ENCODE measurements at regions not wholly inside any gene's neighbourhood (a gene's known extent, or its start where the extent isn't known, plus 50 kb on each side); places are given as distances from the start of the nearest gene placed in this dataset.

GRCh38 chrX:25076941-25077500 lies 61.3 kb upstream of the ARX start:
- DNase-seq (ENCODE audit: low read depth in 2 of 2): no peak
- H3K4me3 ChIP-seq (replicated peaks in 1 of 2; ENCODE audit: low read depth in 2 of 2, low read length in 2 of 2): no peak overlapping the region
- TF ChIP-seq, protein P1, sequence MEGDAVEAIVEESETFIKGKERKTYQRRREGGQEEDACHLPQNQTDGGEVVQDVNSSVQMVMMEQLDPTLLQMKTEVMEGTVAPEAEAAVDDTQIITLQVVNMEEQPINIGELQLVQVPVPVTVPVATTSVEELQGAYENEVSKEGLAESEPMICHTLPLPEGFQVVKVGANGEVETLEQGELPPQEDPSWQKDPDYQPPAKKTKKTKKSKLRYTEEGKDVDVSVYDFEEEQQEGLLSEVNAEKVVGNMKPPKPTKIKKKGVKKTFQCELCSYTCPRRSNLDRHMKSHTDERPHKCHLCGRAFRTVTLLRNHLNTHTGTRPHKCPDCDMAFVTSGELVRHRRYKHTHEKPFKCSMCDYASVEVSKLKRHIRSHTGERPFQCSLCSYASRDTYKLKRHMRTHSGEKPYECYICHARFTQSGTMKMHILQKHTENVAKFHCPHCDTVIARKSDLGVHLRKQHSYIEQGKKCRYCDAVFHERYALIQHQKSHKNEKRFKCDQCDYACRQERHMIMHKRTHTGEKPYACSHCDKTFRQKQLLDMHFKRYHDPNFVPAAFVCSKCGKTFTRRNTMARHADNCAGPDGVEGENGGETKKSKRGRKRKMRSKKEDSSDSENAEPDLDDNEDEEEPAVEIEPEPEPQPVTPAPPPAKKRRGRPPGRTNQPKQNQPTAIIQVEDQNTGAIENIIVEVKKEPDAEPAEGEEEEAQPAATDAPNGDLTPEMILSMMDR (IDR thresholded peaks at IDR 0.05; ENCODE audit: low read depth, low read length): no peak

DNA sequence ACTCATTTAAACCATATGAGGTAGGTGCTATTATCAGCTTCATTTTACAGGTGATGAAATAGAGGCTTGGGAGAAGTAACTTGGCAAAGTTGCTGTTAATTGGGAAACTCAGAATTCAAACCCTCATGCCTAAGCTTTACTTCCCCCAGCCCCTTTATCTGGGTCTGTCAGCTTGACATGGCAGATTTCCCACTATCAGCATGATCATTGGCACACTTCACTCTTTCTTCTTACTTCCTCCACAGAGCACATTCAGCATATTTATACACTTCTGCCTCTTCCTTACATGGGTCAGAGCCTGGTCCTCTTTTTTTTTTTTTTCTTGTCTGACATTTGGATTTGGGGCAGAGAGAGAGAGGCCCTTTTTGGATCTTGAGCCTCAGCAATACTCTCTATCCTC lies 56.5 kb upstream of the ARX start:
- H3K4me3 ChIP-seq (replicated peaks in 1 of 2; ENCODE audit: low read depth in 2 of 2, low read length in 2 of 2): no peak overlapping the region
- DNase-seq (ENCODE audit: low read depth in 2 of 2): no peak
- TF ChIP-seq, protein P1 (IDR thresholded peaks at IDR 0.05; ENCODE audit: low read depth, low read length): no peak

DNA sequence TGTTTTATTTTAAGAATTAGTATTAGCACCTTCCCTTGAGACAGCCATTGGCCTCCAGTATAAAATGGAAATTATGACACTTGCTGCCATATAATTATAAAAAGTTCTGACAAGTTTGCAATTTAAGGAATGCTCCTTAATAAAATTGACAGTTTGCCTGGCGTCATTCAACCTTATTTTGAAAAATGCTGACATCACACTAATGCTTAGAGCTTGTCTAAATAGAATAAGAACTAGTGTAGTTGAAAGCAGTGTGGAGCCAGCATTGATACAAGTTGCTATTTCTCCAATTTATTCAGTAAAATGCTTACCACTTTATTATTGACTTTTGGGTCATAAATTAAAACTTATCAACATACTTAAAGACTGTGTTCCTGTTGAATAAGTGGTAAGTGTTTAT lies 54.3 kb upstream of the ARX start:
- TF ChIP-seq, protein P1 (IDR thresholded peaks at IDR 0.05; ENCODE audit: low read depth, low read length): no peak
- DNase-seq (ENCODE audit: low read depth in 2 of 2): no peak
- H3K4me3 ChIP-seq (replicated peaks in 1 of 2; ENCODE audit: low read depth in 2 of 2, low read length in 2 of 2): no peak overlapping the region

DNA sequence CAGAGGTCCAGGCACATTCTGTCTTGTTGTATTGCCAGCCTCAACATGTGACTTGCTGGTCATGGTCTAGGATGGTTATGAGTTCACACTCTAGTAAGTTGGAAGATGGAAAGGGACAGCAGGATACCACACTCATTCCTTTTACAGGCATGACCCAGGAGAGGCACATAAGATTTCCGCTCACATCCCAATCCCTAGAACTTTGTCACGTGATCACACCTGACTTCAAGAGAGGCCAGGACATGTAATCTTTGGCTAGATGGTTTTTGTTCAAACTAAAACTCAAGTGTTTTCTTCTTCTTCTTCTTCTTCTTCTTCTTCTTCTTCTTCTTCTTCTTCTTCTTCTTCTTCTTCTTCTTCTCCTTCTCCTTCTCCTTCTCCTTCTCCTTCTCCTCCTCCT lies 53.4 kb upstream of the ARX start:
- TF ChIP-seq, protein P1 (IDR thresholded peaks at IDR 0.05; ENCODE audit: low read depth, low read length): no peak
- no peak overlapping the region for H3K4me3 ChIP-seq (replicated peaks in 1 of 2; ENCODE audit: low read depth in 2 of 2, low read length in 2 of 2)
- no peak for DNase-seq (ENCODE audit: low read depth in 2 of 2)

DNA sequence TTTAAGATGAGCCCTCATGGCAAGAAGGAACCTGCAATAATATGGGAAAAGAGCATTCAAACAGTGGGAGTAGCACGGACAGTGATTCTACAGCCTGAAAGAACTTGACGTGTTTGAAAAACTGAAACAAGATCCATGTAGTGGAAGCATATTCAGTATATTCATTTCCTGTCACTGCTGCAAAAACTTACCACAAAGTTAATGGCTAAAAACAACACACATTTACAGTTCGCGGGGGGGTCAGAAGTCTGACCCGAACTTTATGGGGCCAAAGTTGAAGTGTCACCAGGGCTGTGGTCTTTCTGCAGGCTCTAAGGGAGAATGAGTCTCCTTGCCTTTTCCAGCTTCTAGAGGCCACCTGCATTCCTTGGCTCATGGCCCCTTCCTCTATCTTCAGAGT lies 52.6 kb upstream of the ARX start:
- TF ChIP-seq, protein P1 (IDR thresholded peaks at IDR 0.05; ENCODE audit: low read depth, low read length): no peak
- H3K4me3 ChIP-seq (replicated peaks in 1 of 2; ENCODE audit: low read depth in 2 of 2, low read length in 2 of 2): no peak overlapping the region
- DNase-seq (ENCODE audit: low read depth in 2 of 2): no peak

- no peak overlapping the region for H3K4me3 ChIP-seq (replicated peaks in 1 of 2; ENCODE audit: low read depth in 2 of 2, low read length in 2 of 2)
- TF ChIP-seq, protein P1 (IDR thresholded peaks at IDR 0.05; ENCODE audit: low read depth, low read length): no peak
These were observed 51.8 kb upstream of the ARX start for GRCh38 chrX:25067271-25068172.

More at GRCh38 chrX:25067271-25068172, 51.8 kb upstream of the ARX start:
- DNase-seq (ENCODE audit: low read depth in 2 of 2): no peak

Measured in cardiac fibroblast (primary cell).